ENCODE measurements at regions not wholly inside any gene's neighbourhood (a gene's known extent, or its start where the extent isn't known, plus 50 kb on each side); places are given as distances from the start of the nearest gene placed in this dataset.

- H3K27me3 ChIP-seq (ENCODE audit: control insufficient read depth, insufficient read depth, low read length), result no peaks in the 10 kb centered on the region
- no peak overlapping the region for H3K9ac ChIP-seq (ENCODE audit: low read depth, low read length)
- no peaks in the 10 kb centered on the region for H3K4me1 ChIP-seq (ENCODE audit: control insufficient read depth, insufficient read depth, low read length)
- H3K36me3 ChIP-seq (ENCODE audit: control insufficient read depth, insufficient read depth, low read length), result no peaks in the 10 kb centered on the region
- no peaks in the 10 kb centered on the region for H3K9me3 ChIP-seq (ENCODE audit: control insufficient read depth, insufficient read depth, low read length)
- no peak overlapping the region for H3K4me3 ChIP-seq (ENCODE audit: low read depth, low read length)
These were observed 502.6 kb upstream of the CBLB start for GRCh38 chr3:106371221-106371970.

- no peak overlapping the region for H3K4me3 ChIP-seq (ENCODE audit: low read depth, low read length)
- H3K9me3 ChIP-seq (ENCODE audit: control insufficient read depth, insufficient read depth, low read length), result no peaks in the 10 kb centered on the region
- H3K36me3 ChIP-seq (ENCODE audit: control insufficient read depth, insufficient read depth, low read length), result no peaks in the 10 kb centered on the region
- H3K4me1 ChIP-seq (ENCODE audit: control insufficient read depth, insufficient read depth, low read length), result no peaks in the 10 kb centered on the region
- no peak overlapping the region for H3K9ac ChIP-seq (ENCODE audit: low read depth, low read length)
- H3K27me3 ChIP-seq (ENCODE audit: control insufficient read depth, insufficient read depth, low read length), result no peaks in the 10 kb centered on the region
These were observed 503.4 kb upstream of the CBLB start for GRCh38 chr3:106371971-106372805.

GRCh38 chr3:106372806-106373190, 504.0 kb upstream of the CBLB start:
- no peaks in the 10 kb centered on the region for H3K4me1 ChIP-seq (ENCODE audit: control insufficient read depth, insufficient read depth, low read length)
- H3K4me3 ChIP-seq (ENCODE audit: low read depth, low read length), result no peak overlapping the region
- no peaks in the 10 kb centered on the region for H3K27me3 ChIP-seq (ENCODE audit: control insufficient read depth, insufficient read depth, low read length)
- H3K9me3 ChIP-seq (ENCODE audit: control insufficient read depth, insufficient read depth, low read length), result no peaks in the 10 kb centered on the region
- no peaks in the 10 kb centered on the region for H3K36me3 ChIP-seq (ENCODE audit: control insufficient read depth, insufficient read depth, low read length)
- no peak overlapping the region for H3K9ac ChIP-seq (ENCODE audit: low read depth, low read length)

GRCh38 chr3:106376016-106376570, 507.3 kb upstream of the CBLB start:
- H3K36me3 ChIP-seq (ENCODE audit: control insufficient read depth, insufficient read depth, low read length), result no peaks in the 10 kb centered on the region
- no peaks in the 10 kb centered on the region for H3K9me3 ChIP-seq (ENCODE audit: control insufficient read depth, insufficient read depth, low read length)
- H3K27me3 ChIP-seq (ENCODE audit: control insufficient read depth, insufficient read depth, low read length), result no peaks in the 10 kb centered on the region
- no peak overlapping the region for H3K9ac ChIP-seq (ENCODE audit: low read depth, low read length)
- H3K4me1 ChIP-seq (ENCODE audit: control insufficient read depth, insufficient read depth, low read length), result no peaks in the 10 kb centered on the region
- no peak overlapping the region for H3K4me3 ChIP-seq (ENCODE audit: low read depth, low read length)

GRCh38 chr3:106379251-106379750, 510.5 kb upstream of the CBLB start:
- no peaks in the 10 kb centered on the region for H3K36me3 ChIP-seq (ENCODE audit: control insufficient read depth, insufficient read depth, low read length)
- no peak overlapping the region for H3K9ac ChIP-seq (ENCODE audit: low read depth, low read length)
- H3K27me3 ChIP-seq (ENCODE audit: control insufficient read depth, insufficient read depth, low read length), result no peaks in the 10 kb centered on the region
- no peaks in the 10 kb centered on the region for H3K9me3 ChIP-seq (ENCODE audit: control insufficient read depth, insufficient read depth, low read length)
- no peaks in the 10 kb centered on the region for H3K4me1 ChIP-seq (ENCODE audit: control insufficient read depth, insufficient read depth, low read length)
- no peak overlapping the region for H3K4me3 ChIP-seq (ENCODE audit: low read depth, low read length)

GRCh38 chr3:106380232-106380631, 511.4 kb upstream of the CBLB start:
- no peak overlapping the region for H3K9ac ChIP-seq (ENCODE audit: low read depth, low read length)
- H3K27me3 ChIP-seq (ENCODE audit: control insufficient read depth, insufficient read depth, low read length), result no peaks in the 10 kb centered on the region
- no peaks in the 10 kb centered on the region for H3K9me3 ChIP-seq (ENCODE audit: control insufficient read depth, insufficient read depth, low read length)
- no peaks in the 10 kb centered on the region for H3K36me3 ChIP-seq (ENCODE audit: control insufficient read depth, insufficient read depth, low read length)
- no peak overlapping the region for H3K4me3 ChIP-seq (ENCODE audit: low read depth, low read length)
- no peaks in the 10 kb centered on the region for H3K4me1 ChIP-seq (ENCODE audit: control insufficient read depth, insufficient read depth, low read length)

- H3K9ac ChIP-seq (ENCODE audit: low read depth, low read length), result no peak overlapping the region
- no peak overlapping the region for H3K4me3 ChIP-seq (ENCODE audit: low read depth, low read length)
- H3K9me3 ChIP-seq (ENCODE audit: control insufficient read depth, insufficient read depth, low read length), result no peaks in the 10 kb centered on the region
- no peaks in the 10 kb centered on the region for H3K36me3 ChIP-seq (ENCODE audit: control insufficient read depth, insufficient read depth, low read length)
- no peaks in the 10 kb centered on the region for H3K4me1 ChIP-seq (ENCODE audit: control insufficient read depth, insufficient read depth, low read length)
- no peaks in the 10 kb centered on the region for H3K27me3 ChIP-seq (ENCODE audit: control insufficient read depth, insufficient read depth, low read length)
These were observed 512.6 kb upstream of the CBLB start for GRCh38 chr3:106381286-106381938.

- Histone ChIP-seq H3K9ac (ENCODE audit: low read depth, low read length) (no peak overlapping the region), H3K27me3 (ENCODE audit: control insufficient read depth, insufficient read depth, low read length) (no peaks in the 10 kb centered on the region), H3K4me1 (ENCODE audit: control insufficient read depth, insufficient read depth, low read length) (no peaks in the 10 kb centered on the region), H3K36me3 (ENCODE audit: control insufficient read depth, insufficient read depth, low read length) (no peaks in the 10 kb centered on the region), H3K4me3 (ENCODE audit: low read depth, low read length) (no peak overlapping the region), H3K9me3 (ENCODE audit: control insufficient read depth, insufficient read depth, low read length) (no peaks in the 10 kb centered on the region)
These were observed 513.1 kb upstream of the CBLB start for GRCh38 chr3:106381939-106382335.

- Histone ChIP-seq H3K9ac (ENCODE audit: low read depth, low read length) (no peak overlapping the region), H3K4me3 (ENCODE audit: low read depth, low read length) (no peak overlapping the region), H3K9me3 (ENCODE audit: control insufficient read depth, insufficient read depth, low read length) (no peaks in the 10 kb centered on the region), H3K4me1 (ENCODE audit: control insufficient read depth, insufficient read depth, low read length) (no peaks in the 10 kb centered on the region), H3K36me3 (ENCODE audit: control insufficient read depth, insufficient read depth, low read length) (no peaks in the 10 kb centered on the region), H3K27me3 (ENCODE audit: control insufficient read depth, insufficient read depth, low read length) (no peaks in the 10 kb centered on the region)
These were observed 517.2 kb upstream of the CBLB start for GRCh38 chr3:106386050-106386449.

GRCh38 chr3:106392915-106393314, 524.1 kb upstream of the CBLB start:
- Histone ChIP-seq H3K36me3 (ENCODE audit: control insufficient read depth, insufficient read depth, low read length) (no peaks in the 10 kb centered on the region), H3K27me3 (ENCODE audit: control insufficient read depth, insufficient read depth, low read length) (no peaks in the 10 kb centered on the region), H3K9ac (ENCODE audit: low read depth, low read length) (no peak overlapping the region), H3K4me3 (ENCODE audit: low read depth, low read length) (no peak overlapping the region), H3K4me1 (ENCODE audit: control insufficient read depth, insufficient read depth, low read length) (no peaks in the 10 kb centered on the region), H3K9me3 (ENCODE audit: control insufficient read depth, insufficient read depth, low read length) (no peaks in the 10 kb centered on the region)

GRCh38 chr3:106397006-106397405, 528.2 kb upstream of the CBLB start:
- Histone ChIP-seq H3K4me3 (ENCODE audit: low read depth, low read length) (no peak overlapping the region), H3K4me1 (ENCODE audit: control insufficient read depth, insufficient read depth, low read length) (peaks cover 8% of the 10 kb centered on the region), H3K9me3 (ENCODE audit: control insufficient read depth, insufficient read depth, low read length) (no peaks in the 10 kb centered on the region), H3K36me3 (ENCODE audit: control insufficient read depth, insufficient read depth, low read length) (no peaks in the 10 kb centered on the region), H3K27me3 (ENCODE audit: control insufficient read depth, insufficient read depth, low read length) (no peaks in the 10 kb centered on the region), H3K9ac (ENCODE audit: low read depth, low read length) (no peak overlapping the region)

Measured in iPS-15b (cell line).